HG03521 (cell line): ENCODE measurements at regions not wholly inside any gene's neighbourhood (a gene's known extent, or its start where the extent isn't known, plus 50 kb on each side); places are given as distances from the start of the nearest gene placed in this dataset.
"Not testable (repeated sequence)": the region's sequence is repeated elsewhere in the genome, so short reads cannot be mapped to it uniquely, and the experiment has no call there.

Experiments
- ATAC-seq: cut with Tn5 transposase; IDR thresholded peaks from one replicate; pipeline ENCODE4 v1.9.1; 2021; ENCODE audit warnings: mild to moderate bottlenecking, moderate library complexity; ENCODE audit not compliant: unreplicated experiment

DNA sequence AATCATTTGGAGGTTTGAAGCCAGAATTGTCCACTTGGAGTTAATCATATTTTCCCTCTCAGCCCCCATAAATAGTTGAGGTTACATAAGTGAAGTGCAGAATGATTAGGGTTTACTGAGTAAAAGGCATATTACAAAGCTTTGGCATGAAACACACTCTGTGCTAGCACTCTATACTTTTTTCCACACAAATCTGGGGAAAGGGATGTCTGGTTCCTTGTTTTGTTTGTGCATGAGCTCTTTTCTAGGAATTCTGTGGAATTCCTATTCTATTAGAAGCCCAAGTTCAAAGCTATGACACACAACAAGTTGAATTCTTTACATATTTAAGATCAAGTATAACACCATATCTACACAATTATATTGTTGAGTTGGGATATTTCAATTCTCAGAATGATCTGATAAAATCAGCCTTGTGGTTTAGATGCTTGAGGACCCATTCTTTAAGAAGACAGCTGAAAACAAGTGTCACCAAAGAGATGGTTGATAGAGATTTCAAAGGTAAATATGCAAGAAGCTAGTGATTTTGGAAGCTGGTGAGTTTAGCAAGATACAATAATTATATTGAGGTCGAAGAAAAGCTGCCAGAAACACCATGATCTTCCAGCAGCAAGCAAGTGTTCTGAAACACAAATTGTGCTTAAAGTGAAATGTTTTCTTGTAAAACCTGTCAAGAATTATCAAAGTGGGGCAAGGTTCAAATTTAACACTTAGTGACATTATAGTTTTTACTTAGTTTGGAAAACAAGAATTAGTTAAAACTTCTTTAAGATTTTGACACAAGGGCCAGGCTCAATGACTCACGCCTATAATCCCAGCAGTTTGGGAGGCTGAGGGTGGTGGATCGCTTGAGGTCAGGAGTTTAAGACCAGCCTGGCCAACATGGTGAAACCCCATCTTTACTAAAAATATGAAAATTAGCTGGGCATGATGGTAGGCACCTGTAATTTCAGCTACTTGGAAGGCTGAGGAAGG lies 122.6 kb downstream of the INHBA start:
- ATAC-seq = no peak

DNA sequence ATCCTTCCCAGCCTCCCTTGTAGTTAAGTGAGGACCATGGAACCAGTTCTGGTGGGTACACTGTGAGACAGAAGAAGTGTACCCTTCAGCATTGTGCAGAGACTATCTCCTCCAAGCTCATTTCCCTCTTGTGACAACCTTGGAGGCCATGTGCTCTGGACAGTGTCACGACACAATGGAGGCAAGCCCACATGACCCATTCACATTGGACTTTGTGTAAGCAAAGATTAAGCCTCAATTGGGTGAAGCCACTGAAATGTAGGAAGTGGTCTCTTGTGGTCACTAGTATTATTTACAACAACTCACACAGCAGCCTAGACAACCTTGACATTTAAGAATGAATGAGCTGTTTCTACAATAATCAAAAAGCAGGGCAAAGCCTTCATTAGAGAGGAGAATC lies 124.2 kb downstream of the INHBA start:
- ATAC-seq = no peak

DNA sequence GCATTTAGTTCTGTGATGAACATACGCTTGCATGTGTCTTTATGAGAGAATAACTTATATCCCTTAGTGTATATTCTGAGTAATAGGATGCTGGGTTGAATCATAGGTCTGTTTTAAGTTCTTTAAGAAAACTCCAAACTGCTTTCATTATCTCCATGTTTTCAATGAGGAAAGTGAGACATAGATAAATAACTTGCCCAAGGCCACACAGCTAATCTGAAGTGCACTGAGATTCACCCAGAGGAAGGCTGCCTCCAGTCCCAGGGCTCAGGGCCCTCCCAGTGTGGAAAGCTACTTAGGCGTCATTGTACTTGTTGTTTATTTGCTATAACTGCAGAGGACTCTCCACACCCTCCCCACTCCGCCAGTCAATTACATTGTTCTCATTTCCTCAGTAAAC lies 126.7 kb downstream of the INHBA start:
- no peak for ATAC-seq

DNA sequence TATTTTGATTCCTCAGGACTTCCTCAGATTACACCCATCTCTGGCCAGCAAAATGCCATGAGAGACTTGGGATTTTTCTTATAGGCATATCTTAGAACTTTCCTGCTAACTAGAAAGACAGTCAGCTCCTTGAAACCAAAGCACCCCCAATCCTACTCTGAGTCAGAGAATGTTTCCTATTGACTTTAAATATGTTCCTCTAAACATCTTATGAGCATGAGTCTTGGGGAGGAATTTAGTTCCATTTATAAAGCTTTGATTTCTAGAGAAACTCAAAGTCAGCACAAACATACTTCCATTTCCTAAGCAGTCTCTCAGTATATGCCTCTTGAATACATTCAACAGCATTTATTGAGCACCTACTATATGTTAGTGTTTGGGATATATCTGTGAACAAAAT lies 128.5 kb downstream of the INHBA start:
- ATAC-seq = no peak

DNA sequence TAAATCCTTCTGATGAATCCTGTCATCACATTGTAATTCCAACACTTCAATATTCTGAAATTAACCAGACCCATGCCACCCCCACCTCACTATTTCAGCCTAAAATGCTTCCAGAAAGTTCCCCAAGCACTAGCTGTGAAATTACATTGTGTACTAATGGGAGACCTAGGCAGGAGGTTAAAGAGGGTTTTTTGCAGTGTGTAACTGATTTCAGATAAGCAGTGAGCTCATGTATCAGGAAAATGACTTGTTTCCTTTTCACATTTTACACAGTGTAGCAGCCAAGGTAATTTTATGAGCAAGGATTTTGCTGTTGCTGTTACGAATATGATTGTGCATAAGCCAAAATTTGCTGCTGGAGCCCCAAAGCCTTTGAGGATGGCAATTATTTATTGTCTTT lies 129.0 kb downstream of the INHBA start:
- ATAC-seq = no peak

DNA sequence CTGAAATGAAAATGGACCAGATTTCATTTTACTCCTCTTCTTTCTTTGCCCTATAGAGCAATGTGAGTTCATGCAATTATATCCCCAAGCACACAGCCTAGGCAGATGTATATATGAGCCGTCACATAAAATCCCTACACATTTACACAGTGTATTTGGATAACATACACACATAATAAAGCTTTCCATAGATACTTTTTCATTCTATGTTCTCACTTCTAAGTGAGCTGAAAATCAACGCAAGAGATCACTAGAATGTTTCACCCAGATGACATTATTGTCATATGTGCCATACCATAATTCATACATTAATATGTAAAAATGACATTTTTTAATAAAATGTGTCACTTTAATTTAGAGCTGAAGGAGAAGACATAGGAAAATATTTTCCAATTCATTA lies 129.4 kb downstream of the INHBA start:
- ATAC-seq = no peak

DNA sequence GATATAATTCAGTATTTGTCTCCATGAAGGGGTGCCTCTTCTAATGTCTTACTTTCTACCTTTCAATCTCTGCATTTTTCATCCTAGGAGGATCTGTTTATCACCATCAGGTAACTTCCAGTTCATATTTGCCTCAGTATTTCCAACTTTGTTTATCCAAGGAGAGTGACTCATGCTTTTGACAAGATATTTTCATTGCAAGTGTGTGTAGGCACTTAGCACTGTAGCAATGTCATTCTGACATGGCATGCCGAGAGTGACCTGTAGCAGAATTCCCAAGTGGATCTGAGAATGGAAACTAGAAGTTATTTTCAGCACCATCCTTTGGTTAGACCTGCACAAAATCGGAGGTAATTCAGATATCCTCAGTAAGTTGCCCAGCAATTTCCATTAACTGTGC lies 129.9 kb downstream of the INHBA start:
- no peak for ATAC-seq

DNA sequence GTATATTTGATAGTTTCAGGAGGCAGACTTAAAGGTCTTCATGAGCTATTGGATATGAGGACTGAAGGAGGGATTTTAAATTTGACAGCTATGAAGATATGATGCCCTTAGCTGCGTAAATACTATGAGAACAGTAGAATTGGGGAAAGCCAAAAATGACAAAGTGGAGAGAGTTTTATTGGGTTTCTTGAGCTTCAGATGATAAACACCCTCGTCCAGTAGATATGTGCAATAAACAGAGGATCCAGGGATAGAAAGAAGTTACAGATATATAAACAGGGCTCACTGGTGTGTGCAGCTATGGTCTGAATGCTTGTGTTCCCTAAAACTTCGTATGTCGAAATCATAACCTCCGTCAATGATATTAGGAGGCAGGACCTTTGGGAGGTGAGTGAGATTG lies 131.3 kb downstream of the INHBA start:
- ATAC-seq = no peak

DNA sequence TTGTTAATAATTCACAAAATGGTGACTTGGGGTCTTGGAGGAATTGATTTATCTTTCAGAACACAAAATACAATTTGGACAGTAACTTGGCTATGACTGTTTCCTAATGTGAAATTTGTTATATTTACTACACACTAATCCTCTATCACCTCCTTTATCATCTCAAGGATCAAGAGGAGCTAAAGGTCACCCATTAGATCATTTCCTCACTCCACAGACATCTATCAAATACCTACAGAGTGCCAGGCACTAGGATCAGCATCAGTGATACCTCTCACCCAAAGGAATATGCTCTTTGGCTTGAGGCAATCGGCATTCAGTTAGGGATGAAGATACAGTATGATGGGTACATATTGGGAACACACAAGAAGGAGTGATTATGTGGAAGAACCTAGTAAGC lies 132.1 kb downstream of the INHBA start:
- no peak for ATAC-seq

DNA sequence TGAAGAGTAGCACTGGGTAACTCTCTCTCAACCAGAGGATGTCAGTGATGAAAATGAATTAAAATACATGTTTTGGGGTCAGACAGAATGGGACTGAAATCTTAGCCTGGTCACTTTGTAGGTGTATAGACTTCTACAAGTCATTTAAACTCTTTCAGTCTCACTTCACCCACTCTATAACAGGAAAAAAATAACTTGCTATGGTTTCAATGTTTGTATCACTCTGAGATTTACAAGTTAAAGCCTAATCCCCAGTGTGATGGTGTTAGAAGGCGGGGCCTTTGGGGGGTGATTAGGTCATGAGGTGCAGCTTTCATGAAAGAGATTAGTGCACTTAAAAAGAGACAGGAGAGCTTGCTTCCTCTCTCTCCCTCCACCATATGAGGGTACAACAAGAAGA lies 134.8 kb downstream of the INHBA start:
- ATAC-seq = peak; percentile 67

DNA sequence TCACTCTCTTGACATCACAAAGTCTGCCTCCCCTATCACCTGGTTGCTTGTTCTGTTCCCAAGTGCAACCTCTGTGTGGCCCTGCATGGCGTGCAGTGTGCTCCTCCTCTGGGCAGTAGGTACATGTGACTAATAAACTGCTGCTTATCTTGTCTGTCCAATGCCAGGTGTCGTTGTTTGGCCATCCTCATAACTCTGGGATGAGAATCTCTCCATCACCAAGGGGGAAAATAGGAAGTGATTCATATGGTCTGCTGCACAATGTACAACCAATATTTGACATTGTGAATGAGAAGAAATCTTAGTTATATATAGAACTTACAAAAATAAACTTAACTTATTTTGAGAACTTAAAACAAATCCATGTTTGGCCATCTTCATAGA lies 135.2 kb downstream of the INHBA start:
- ATAC-seq = no peak

DNA sequence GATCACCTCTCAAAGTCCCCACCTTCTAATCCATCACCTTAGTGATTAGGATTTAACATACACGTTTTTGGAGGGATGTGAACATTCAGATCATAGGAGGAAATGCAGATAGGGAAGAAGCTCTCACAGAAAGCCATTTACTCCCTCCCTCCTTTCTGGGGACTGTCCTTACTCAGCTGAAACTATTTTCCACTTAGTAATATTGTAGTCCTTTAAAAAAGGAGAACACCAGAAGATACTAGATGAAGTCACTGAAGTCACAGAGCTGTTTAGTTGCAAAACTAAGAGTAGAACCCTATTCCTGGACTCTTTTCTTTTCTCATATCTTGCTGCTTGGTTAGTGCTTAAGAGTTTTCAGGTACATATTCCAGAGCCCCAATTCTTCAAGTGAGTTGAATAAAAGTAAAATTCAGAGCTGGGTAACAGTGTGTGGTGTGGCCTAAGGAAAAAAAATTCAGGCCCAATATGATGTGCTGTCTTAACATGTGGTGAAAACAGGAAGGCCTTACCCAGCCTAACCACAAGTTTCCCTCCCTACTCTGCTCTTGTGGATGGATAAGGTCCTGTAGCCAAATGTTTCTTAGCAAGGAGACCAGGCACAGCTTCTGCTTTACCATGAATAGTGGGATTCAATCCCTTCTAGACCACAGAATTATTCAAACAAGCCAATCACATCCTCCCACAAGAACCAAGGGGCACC lies 135.7 kb downstream of the INHBA start:
- ATAC-seq = no peak

DNA sequence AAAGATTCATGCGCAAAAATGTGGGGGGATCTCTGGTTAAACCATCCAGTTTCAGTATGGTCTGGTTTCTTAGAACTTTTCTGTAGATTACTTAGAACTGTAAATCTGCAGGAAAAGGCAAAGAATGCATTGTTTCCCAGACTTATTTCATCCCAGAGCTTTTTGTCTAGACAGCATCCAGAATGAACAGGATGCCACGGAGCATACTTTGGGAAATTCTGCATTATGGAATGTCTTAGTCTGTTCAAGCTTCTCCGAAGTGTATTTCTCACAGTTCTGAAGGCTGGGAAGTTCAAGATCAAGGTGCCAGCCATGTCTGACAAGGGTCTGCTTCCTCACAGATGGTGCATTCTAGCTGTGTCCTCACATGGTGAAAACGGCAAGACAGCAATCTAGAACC lies 136.3 kb downstream of the INHBA start:
- ATAC-seq = no peak

DNA sequence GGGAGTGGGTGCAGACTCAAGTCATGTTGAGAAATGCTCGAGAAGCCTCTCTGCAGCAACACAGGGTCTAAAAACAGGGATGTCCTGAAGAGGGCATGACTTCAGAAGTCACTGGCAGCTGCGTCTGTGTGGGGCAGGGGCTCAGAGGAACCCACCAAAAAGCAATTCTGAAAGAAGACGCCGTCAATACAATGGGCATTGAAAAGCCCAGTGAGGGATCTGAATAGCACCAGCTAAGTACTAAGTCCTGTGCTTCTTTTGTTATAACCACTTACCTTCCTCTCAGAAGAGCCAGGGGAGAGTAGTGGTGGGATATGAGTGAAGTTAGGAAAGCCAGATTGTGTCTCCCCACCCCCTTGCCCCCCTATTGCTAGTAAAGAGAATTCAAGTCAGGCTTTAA lies 137.2 kb downstream of the INHBA start:
- no peak for ATAC-seq

DNA sequence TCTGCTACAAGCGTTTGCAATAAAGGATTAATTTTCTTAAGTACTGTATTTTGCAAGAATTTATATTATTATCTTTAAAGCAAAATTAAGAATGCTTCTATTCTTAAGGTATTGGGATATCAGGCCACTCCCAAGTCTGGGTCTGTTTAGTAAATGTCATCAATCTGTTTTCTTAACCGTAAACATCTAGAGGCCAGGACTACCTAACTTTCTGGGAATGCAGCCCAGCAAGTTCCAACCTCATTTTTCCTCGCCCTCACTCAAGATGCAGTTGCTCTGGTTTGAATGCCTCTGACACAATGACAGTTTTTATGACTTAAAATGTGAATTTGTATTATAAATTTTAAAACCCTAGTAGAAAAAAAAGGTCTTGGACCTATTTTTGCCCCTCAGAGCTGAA lies 143.5 kb downstream of the INHBA start:
- no peak for ATAC-seq

DNA sequence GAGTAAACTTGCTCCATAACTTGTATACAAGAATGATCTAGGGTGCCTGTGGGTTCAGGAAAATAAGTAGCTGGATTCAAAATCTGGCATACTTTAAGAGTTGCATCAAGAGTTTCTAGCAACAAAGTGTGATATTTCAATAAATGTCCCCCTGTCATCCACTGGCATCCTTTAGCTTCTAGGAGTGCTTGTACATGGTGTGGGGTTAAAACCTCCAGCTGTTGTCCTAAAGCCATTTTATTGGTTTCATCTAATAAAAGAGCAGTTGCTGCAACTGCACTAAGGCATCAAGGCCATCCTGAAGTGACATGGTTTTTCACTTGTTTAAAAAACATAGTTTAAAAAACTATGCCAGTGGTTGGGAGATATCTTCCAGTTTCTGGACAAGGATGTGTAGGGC lies 148.4 kb downstream of the INHBA start:
- ATAC-seq = no peak

DNA sequence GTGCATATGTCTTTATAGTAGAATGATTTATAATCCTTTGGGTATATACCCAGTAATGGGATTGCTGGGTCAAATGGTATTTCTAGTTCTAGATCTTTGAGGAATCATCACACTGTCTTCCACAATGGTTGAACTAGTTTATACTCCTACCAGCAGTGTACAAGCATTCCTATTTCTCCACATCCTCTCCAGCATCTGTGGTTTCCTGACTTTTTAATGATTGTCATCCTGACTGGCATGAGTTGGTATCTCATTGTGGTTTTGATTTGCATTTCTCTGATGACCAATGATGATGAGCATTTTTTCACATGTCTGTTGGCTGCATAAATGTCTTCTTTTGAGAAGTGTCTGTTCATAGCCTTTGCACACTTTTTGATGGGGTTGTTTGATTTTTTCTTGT lies 152.8 kb downstream of the INHBA start:
- ATAC-seq = not testable (repeated sequence)

DNA sequence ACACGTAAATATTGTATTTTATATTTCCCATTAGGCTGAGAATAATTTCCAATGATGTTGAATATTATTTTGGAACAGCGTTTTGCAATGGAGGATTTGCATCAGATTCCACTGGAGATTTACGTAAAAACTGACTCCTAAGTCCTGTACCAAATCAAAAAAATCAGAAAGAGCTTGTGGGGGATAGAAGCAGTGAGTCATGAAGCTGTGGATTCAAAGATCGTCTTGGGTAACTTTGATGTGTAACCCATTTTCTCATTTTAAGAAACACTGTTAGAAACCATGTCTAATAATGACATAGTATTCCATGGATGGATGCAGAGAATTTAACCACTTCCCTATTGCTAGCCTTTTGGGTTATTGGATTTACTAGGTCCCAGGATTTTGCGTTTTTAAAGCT lies 158.6 kb downstream of the INHBA start:
- no peak for ATAC-seq

DNA sequence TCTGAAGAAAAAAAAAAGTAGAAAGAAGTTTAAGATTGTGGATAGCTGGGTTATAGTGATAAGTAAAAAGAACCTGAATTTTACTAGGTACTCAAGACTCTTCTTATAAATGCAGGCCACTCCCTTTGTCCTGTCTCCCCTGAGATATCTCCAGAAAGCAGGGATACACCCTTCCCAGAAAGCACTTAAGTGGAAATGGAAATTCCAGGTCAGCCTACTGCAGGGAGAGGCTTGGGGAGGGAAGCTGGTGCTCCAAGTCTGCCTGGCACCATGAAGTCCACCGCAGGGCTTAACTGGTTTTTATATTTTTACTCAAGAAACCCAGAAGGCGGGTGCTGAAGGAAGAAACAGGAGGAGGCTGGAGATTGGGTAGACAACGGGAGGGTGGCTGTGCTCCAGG lies 162.3 kb downstream of the INHBA start:
- ATAC-seq = no peak

DNA sequence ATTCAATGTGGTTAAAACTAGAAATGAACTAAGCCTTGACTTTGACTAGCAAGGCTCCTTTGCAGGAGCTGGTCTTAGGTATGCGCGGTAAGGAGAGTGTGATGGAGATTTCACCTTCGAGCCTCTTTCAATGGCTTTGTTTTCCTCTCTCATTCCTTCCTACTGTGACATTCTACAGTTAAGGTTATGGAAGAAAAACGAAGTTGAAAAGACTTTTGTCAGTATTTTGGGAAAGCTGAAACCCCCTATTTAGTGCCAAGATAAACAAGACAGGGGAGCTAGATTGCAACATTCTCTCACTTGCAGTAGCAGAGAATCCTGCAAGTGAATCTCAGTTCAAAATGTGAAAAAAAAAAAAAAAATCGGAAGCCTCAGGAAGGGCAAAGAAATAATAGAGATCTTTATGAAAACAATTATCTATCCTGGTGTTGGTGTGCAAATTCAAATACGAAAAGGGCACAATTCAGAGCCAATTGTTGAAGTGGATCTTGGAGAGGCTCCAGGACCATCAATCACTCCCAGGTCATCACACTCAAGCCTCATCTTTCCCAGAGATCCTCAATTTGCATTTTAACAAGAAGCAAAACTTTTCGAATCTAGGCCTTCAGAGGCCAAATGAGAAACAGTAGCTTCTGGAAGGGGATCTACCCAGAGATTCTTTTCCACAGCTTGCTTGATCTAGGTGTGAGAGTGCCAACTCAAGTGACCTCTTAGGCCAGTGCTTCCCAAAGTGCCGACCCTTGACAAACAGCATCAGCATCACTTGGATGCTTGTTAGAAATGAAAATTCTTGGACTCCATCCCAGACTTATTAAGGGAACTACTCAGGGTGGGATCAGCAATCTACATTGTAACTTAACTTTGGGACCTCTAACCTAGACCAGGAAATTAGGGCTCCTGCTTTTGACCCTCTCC lies 163.8 kb downstream of the INHBA start:
- ATAC-seq = no peak
